ENCODE measurements at regions not wholly inside any gene's neighbourhood (a gene's known extent, or its start where the extent isn't known, plus 50 kb on each side); places are given as distances from the start of the nearest gene placed in this dataset.

GRCh38 chr6:169837529-169838250 is 86.3 kb downstream of the ERMARD start:
- DNase-seq (peak in 1 of 2 donors; percentile 37), ATAC-seq (ENCODE audit: low FRiP score) (no peak)
- Histone ChIP-seq H3K9me3 (ENCODE audit: control insufficient read depth, low read length) (no peaks in the 10 kb centered on the region), H3K27me3 (ENCODE audit: control insufficient read depth in 1 of 2, insufficient read depth in 2 of 2, low read length in 1 of 2) (no peaks in the 10 kb centered on the region), H3K27ac (ENCODE audit: low read depth in 1 of 2, low read length in 2 of 2) (no peak overlapping the region), H3K36me3 (ENCODE audit: control insufficient read depth in 1 of 2, insufficient read depth in 2 of 2, low read length in 1 of 2) (no peaks in the 10 kb centered on the region), H3K4me1 (ENCODE audit: control insufficient read depth in 1 of 2, insufficient read depth in 2 of 2, low read length in 2 of 2) (no peaks in the 10 kb centered on the region), H3K4me3 (ENCODE audit: low read length in 2 of 2) (no peak overlapping the region)
- intact Hi-C loops (cut with DNase I) = no loop called here
- WGBS, 2 donors = 67 to 77% methylated on average over 17 of the region's 17 CpGs

DNA sequence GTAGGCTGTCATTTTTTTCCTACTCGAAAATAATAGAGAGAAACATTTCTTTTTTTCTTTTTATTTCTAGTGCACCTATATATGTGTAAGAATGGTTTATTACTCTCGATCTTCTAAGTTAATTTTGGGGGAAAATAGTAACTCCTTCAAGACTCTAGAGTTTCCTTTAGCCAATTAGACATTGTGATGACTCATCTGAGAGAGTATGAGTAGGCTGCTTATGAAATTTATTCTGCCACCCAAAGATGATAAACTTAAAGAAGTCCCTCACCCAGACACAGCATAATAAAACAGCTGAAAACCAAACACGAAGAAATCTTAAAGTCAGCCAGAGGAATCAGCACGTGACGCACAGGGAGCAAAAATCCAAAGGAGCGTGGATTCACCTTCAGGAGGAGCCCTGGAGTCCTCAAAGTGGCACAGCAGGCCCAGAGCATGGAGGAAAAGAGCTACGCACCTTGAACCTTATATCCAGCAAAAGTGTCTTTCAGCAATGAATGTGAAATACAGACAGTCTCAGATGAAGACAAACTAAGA is 81.9 kb downstream of the ERMARD start:
- WGBS, 2 donors = 86 to 92% methylated on average over 7 of the region's 7 CpGs
- no peaks in the 10 kb centered on the region for H3K9me3 ChIP-seq (ENCODE audit: control insufficient read depth, low read length)
- ATAC-seq (ENCODE audit: low FRiP score) = no peak
- intact Hi-C loops (cut with DNase I) = loop anchor here in 1 of 2 donors (5.0 kb wide), 2 partner anchors 459 to 699 kb away; partner anchors contain the start of gene DLL1
- H3K4me3 ChIP-seq (ENCODE audit: low read length in 2 of 2) = no peak overlapping the region
- H3K27ac ChIP-seq (ENCODE audit: low read depth in 1 of 2, low read length in 2 of 2) = no peak overlapping the region
- H3K27me3 ChIP-seq (ENCODE audit: control insufficient read depth in 1 of 2, insufficient read depth in 2 of 2, low read length in 1 of 2) = no peaks in the 10 kb centered on the region
- no peaks in the 10 kb centered on the region for H3K36me3 ChIP-seq (ENCODE audit: control insufficient read depth in 1 of 2, insufficient read depth in 2 of 2, low read length in 1 of 2)
- DNase-seq = no peak
- H3K4me1 ChIP-seq (ENCODE audit: control insufficient read depth in 1 of 2, insufficient read depth in 2 of 2, low read length in 2 of 2) = no peaks in the 10 kb centered on the region

- no peaks in the 10 kb centered on the region for H3K4me1 ChIP-seq (ENCODE audit: control insufficient read depth in 1 of 2, insufficient read depth in 2 of 2, low read length in 2 of 2)
- 73 to 79% methylated on average over 4 of the region's 4 CpGs for WGBS, 2 donors
- ATAC-seq (ENCODE audit: low FRiP score) = no peak
- DNase-seq = no peak
- H3K9me3 ChIP-seq (ENCODE audit: control insufficient read depth, low read length) = no peaks in the 10 kb centered on the region
- no peak overlapping the region for H3K4me3 ChIP-seq (ENCODE audit: low read length in 2 of 2)
- H3K36me3 ChIP-seq (ENCODE audit: control insufficient read depth in 1 of 2, insufficient read depth in 2 of 2, low read length in 1 of 2) = no peaks in the 10 kb centered on the region
- no peaks in the 10 kb centered on the region for H3K27me3 ChIP-seq (ENCODE audit: control insufficient read depth in 1 of 2, insufficient read depth in 2 of 2, low read length in 1 of 2)
- H3K27ac ChIP-seq (ENCODE audit: low read depth in 1 of 2, low read length in 2 of 2) = no peak overlapping the region
- intact Hi-C loops (cut with DNase I) = loop anchor here in 1 of 2 donors (5.0 kb wide), 2 partner anchors 460 to 700 kb away; partner anchors contain the start of gene DLL1
These were observed 81.0 kb downstream of the ERMARD start for GRCh38 chr6:169832247-169832948.

- Histone ChIP-seq H3K4me1 (ENCODE audit: control insufficient read depth in 1 of 2, insufficient read depth in 2 of 2, low read length in 2 of 2) (no peaks in the 10 kb centered on the region), H3K27ac (ENCODE audit: low read depth in 1 of 2, low read length in 2 of 2) (no peak overlapping the region), H3K4me3 (ENCODE audit: low read length in 2 of 2) (no peak overlapping the region), H3K27me3 (ENCODE audit: control insufficient read depth in 1 of 2, insufficient read depth in 2 of 2, low read length in 1 of 2) (no peaks in the 10 kb centered on the region), H3K9me3 (ENCODE audit: control insufficient read depth, low read length) (no peaks in the 10 kb centered on the region), H3K36me3 (ENCODE audit: control insufficient read depth in 1 of 2, insufficient read depth in 2 of 2, low read length in 1 of 2) (no peaks in the 10 kb centered on the region)
- peak; percentile 79 to 93 for DNase-seq
- intact Hi-C loops (cut with DNase I) = loop anchor here (1.0 to 5.0 kb wide), 5 partner anchors 41 to 701 kb away; partner anchors contain the start of gene DLL1 (in 1 of the 2)
- peak; percentile 80 for ATAC-seq (ENCODE audit: low FRiP score)
- 27 to 28% methylated on average over 32 of the region's 32 CpGs for WGBS, 2 donors
These were observed 80.2 kb downstream of the ERMARD start for GRCh38 chr6:169831450-169832246.
